ENCODE measurements at regions not wholly inside any gene's neighbourhood (a gene's known extent, or its start where the extent isn't known, plus 50 kb on each side); places are given as distances from the start of the nearest gene placed in this dataset.

DNA sequence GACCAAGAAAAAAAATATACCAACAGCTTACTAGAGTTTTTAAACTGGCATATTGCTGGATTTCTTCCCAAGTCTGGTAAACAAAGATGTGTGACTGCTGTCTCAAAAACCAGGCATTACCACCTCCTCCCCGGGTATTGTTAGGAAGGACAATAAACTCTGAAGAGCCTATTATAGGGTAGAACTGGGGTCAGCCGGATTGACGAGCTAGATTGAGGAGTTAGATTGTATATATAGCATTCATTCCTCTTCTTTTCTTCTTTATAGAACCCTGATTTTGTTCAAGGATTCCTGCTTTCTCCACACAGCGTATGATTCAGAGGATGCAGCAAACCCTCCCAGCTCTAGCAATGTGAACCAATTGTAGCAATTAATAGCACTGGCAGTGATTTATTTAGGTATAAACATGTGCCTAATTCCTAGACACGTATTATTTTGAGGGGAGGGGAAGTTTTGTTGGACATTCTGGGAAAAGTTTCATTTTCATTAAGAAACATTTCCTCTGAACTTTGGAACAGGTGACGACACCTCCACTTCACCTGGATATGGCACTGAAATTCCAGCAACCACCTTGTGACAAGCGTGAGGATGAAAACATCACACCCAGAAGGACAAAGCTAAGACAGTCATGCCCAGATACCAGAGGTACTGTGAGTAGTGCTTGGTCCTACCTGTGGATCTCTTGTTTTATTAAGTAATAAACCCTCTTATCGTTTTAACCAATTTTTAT lies 679.4 kb upstream of the KIRREL3 start:
- TF ChIP-seq, protein P1, sequence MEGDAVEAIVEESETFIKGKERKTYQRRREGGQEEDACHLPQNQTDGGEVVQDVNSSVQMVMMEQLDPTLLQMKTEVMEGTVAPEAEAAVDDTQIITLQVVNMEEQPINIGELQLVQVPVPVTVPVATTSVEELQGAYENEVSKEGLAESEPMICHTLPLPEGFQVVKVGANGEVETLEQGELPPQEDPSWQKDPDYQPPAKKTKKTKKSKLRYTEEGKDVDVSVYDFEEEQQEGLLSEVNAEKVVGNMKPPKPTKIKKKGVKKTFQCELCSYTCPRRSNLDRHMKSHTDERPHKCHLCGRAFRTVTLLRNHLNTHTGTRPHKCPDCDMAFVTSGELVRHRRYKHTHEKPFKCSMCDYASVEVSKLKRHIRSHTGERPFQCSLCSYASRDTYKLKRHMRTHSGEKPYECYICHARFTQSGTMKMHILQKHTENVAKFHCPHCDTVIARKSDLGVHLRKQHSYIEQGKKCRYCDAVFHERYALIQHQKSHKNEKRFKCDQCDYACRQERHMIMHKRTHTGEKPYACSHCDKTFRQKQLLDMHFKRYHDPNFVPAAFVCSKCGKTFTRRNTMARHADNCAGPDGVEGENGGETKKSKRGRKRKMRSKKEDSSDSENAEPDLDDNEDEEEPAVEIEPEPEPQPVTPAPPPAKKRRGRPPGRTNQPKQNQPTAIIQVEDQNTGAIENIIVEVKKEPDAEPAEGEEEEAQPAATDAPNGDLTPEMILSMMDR (IDR thresholded peaks at IDR 0.05): no peak
- Histone ChIP-seq H3K9me3 (no peaks in the 10 kb centered on the region), H3K4me3 (no peak overlapping the region), H3K4me1 (no peaks in the 10 kb centered on the region), H3K36me3 (no peaks in the 10 kb centered on the region), H3K27ac (no peak overlapping the region), H3K27me3 (no peaks in the 10 kb centered on the region)
- intact Hi-C loops (cut with DNase I): no loop called here
- ATAC-seq (no peak), DNase-seq (no peak)

DNA sequence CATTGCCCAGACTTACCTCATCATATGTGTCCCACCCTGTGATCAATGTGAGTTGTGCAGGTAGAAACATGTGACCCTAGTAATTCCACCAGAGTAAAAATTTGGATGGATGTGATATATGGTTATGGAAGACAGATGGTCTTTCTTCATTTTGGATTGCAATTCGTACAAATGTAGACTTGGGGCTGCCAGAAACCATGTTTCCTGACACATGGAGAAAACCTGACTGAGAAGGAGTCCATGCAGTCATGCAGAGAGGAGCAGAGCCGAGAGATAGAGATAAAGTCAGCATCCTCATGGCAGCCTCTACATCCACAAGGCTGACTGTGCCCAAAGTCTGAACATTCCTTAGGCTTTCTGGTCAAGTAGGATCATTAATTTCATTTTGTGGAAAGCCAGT lies 678.1 kb upstream of the KIRREL3 start:
- H3K4me3 ChIP-seq: no peak overlapping the region
- no peaks in the 10 kb centered on the region for H3K36me3 ChIP-seq
- intact Hi-C loops (cut with DNase I): no loop called here
- DNase-seq: no peak
- no peak overlapping the region for H3K27ac ChIP-seq
- no peaks in the 10 kb centered on the region for H3K9me3 ChIP-seq
- no peak for ATAC-seq
- H3K27me3 ChIP-seq: no peaks in the 10 kb centered on the region
- TF ChIP-seq, protein P1 (IDR thresholded peaks at IDR 0.05): no peak
- no peaks in the 10 kb centered on the region for H3K4me1 ChIP-seq

DNA sequence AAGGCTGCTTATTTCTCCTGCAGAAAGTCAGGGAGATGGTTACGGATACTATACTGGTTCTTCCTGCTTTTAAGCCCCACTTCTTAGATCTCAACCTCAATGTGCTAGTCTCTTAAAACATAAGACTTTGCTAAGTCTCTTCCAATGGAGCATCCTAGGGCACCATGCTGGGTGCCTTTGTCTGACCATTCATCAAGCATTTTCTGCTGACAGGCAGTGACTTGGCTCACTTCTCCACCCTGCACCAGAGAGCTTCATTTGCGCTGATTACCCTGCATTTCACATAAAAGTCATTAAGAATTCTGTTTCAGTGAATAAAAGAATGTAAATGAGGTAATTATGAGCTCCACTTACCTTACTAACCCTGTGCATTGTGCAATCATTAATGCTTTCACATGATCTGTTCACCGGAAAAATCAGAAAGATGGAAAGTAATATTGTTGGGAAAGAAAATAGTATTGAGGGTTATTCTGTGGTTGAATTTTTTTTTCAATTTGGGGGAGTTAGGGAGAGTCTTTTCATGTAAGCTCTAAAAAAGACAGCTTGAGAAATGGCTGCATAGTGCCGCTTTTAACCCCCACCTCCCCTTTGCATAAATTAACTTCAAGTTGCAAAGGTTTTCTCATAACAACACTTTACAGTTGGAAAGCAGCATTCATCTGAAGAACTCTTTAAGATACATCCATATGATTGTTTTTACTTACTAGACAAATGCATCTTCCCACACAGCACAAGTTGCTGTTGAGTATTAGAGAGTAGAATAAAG lies 677.3 kb upstream of the KIRREL3 start:
- no peak for ATAC-seq
- TF ChIP-seq, protein P1 (IDR thresholded peaks at IDR 0.05): no peak
- H3K4me3 ChIP-seq: no peak overlapping the region
- no peaks in the 10 kb centered on the region for H3K9me3 ChIP-seq
- intact Hi-C loops (cut with DNase I): no loop called here
- no peak overlapping the region for H3K27ac ChIP-seq
- H3K4me1 ChIP-seq: no peaks in the 10 kb centered on the region
- H3K27me3 ChIP-seq: no peaks in the 10 kb centered on the region
- no peaks in the 10 kb centered on the region for H3K36me3 ChIP-seq
- no peak for DNase-seq

DNA sequence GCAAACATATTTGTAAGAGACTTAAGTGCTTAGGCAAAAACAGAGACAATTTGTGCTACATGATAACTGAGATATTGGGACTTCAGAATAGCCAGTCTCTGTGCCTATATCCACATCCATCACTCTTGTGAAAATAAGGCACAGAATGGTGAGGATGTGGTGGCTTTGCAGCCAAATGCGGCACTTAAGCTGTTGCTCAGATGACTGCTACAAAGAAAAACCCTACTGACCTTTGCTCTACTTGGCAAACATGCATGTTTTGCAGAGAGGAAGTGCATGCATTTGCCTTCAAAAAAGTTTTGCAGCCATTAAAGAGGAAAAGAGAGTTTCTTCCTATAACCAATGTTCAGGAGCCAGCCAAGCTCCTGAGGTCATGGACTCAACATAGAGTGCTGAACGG lies 675.0 kb upstream of the KIRREL3 start:
- DNase-seq (no peak), ATAC-seq (no peak)
- Histone ChIP-seq H3K4me1 (no peaks in the 10 kb centered on the region), H3K27ac (no peak overlapping the region), H3K4me3 (no peak overlapping the region), H3K27me3 (no peaks in the 10 kb centered on the region), H3K9me3 (no peaks in the 10 kb centered on the region), H3K36me3 (no peaks in the 10 kb centered on the region)
- TF ChIP-seq, protein P1 (IDR thresholded peaks at IDR 0.05): no peak
- intact Hi-C loops (cut with DNase I): no loop called here

DNA sequence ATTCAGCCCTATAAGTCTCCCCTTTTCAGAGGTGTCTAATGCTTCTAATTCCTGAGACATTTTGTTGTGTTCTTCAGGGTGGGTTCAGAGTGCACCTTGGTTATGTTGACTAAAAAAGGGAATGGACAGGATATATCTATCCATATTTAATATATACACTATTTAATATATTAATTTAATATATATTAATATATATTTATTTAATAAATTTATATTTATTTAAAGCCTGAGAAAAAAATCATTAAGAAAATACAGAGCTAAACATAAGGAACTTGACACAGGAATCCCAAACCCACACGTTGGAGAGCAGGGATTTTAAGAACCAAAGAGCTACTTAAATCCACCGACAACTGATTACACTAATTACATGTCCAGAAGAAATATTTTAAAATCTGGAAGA lies 674.2 kb upstream of the KIRREL3 start:
- Histone ChIP-seq H3K9me3 (no peaks in the 10 kb centered on the region), H3K27me3 (no peaks in the 10 kb centered on the region), H3K36me3 (no peaks in the 10 kb centered on the region), H3K4me3 (no peak overlapping the region), H3K4me1 (no peaks in the 10 kb centered on the region), H3K27ac (no peak overlapping the region)
- DNase-seq: no peak
- ATAC-seq: no peak
- intact Hi-C loops (cut with DNase I): no loop called here
- TF ChIP-seq, protein P1 (IDR thresholded peaks at IDR 0.05): no peak
